ENCODE measurements at regions not wholly inside any gene's neighbourhood (a gene's known extent, or its start where the extent isn't known, plus 50 kb on each side); places are given as distances from the start of the nearest gene placed in this dataset.

DNA sequence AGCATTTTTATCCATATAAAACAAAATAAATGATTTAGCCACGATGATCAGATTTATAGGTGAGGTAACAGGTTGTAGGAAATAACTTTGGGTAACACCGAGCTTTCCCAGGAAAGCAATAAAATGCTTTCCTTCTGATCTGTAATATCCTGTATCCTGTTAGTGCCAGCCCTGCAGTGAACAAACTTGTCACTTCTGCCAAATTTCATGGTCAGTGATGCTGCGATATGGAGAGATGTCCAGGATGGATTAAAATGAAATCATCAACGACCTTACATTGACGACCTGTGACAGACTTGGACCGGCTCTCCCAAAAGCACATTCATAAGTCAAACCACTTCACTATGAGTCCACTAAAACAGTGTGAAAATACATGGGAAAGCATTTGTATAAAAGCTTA lies 608.0 kb upstream of the NRP1 start:
- no peak for DNase-seq
- H3K9me3 ChIP-seq (ENCODE audit: insufficient read depth, low read depth, low read length): no peaks in the 10 kb centered on the region
- H2BK12ac ChIP-seq (ENCODE audit: low read length): no peak overlapping the region
- no peak overlapping the region for H4K91ac ChIP-seq (ENCODE audit: low read depth, low read length)
- H3K79me2 ChIP-seq (ENCODE audit: control insufficient read depth, insufficient read depth, low read length, poor library complexity): no peaks in the 10 kb centered on the region
- H2BK5ac ChIP-seq (ENCODE audit: low read depth, low read length, poor library complexity): no peak overlapping the region
- H3K4ac ChIP-seq (ENCODE audit: low read depth, low read length): no peak overlapping the region
- no peaks in the 10 kb centered on the region for H3K36me3 ChIP-seq (ENCODE audit: control insufficient read depth in 1 of 2, insufficient read depth in 2 of 2, low read length in 2 of 2)
- no peak overlapping the region for H2AFZ ChIP-seq (ENCODE audit: insufficient read depth, low read length, poor library complexity)
- no peak overlapping the region for H4K8ac ChIP-seq (ENCODE audit: low read depth, low read length)
- no peaks in the 10 kb centered on the region for H3K27me3 ChIP-seq (ENCODE audit: insufficient read depth, low read length)
- no peak overlapping the region for H2AK5ac ChIP-seq (ENCODE audit: low read length)
- no peak overlapping the region for H4K12ac ChIP-seq (ENCODE audit: low read depth, low read length)
- H3K14ac ChIP-seq (ENCODE audit: low read length): no peak overlapping the region
- no peak overlapping the region for H3K4me3 ChIP-seq (ENCODE audit: low read depth, low read length)
- no peak overlapping the region for H3K18ac ChIP-seq (ENCODE audit: low read length)
- H3K4me2 ChIP-seq (ENCODE audit: low read length): no peak overlapping the region
- H3K23ac ChIP-seq (ENCODE audit: low read length): no peak overlapping the region
- H3K9ac ChIP-seq (ENCODE audit: low read length): no peak overlapping the region
- H2BK120ac ChIP-seq (ENCODE audit: insufficient read depth, low read length, poor library complexity): no peak overlapping the region
- no peak overlapping the region for H3K27ac ChIP-seq (ENCODE audit: low read depth, low read length)
- WGBS (ENCODE audit: extremely low coverage, insufficient coverage, insufficient read length): no CpG with 5 or more reads among the region's 6 CpGs
- peaks cover 0 to under 1% of the 10 kb centered on the region in 2 experiments for H3K4me1 ChIP-seq (ENCODE audit: control insufficient read depth in 1 of 2, insufficient read depth in 2 of 2, low read length in 2 of 2)
- no peaks in the 10 kb centered on the region for H3K79me1 ChIP-seq (ENCODE audit: low read length)

- no peak overlapping the region for H3K23ac ChIP-seq (ENCODE audit: low read length)
- no peaks in the 10 kb centered on the region for H3K9me3 ChIP-seq (ENCODE audit: insufficient read depth, low read depth, low read length)
- H3K4ac ChIP-seq (ENCODE audit: low read depth, low read length): no peak overlapping the region
- H3K79me2 ChIP-seq (ENCODE audit: control insufficient read depth, insufficient read depth, low read length, poor library complexity): no peaks in the 10 kb centered on the region
- H4K8ac ChIP-seq (ENCODE audit: low read depth, low read length): no peak overlapping the region
- H3K79me1 ChIP-seq (ENCODE audit: low read length): no peaks in the 10 kb centered on the region
- no peaks in the 10 kb centered on the region for H3K27me3 ChIP-seq (ENCODE audit: insufficient read depth, low read length)
- H2AK5ac ChIP-seq (ENCODE audit: low read length): no peak overlapping the region
- H2BK5ac ChIP-seq (ENCODE audit: low read depth, low read length, poor library complexity): no peak overlapping the region
- no peak overlapping the region for H3K9ac ChIP-seq (ENCODE audit: low read length)
- no peak overlapping the region for H3K18ac ChIP-seq (ENCODE audit: low read length)
- no peak overlapping the region for H2AFZ ChIP-seq (ENCODE audit: insufficient read depth, low read length, poor library complexity)
- no peak for DNase-seq
- H3K14ac ChIP-seq (ENCODE audit: low read length): no peak overlapping the region
- no peak overlapping the region for H4K91ac ChIP-seq (ENCODE audit: low read depth, low read length)
- no peaks in the 10 kb centered on the region for H3K36me3 ChIP-seq (ENCODE audit: control insufficient read depth in 1 of 2, insufficient read depth in 2 of 2, low read length in 2 of 2)
- no peak overlapping the region for H2BK120ac ChIP-seq (ENCODE audit: insufficient read depth, low read length, poor library complexity)
- H3K27ac ChIP-seq (ENCODE audit: low read depth, low read length): no peak overlapping the region
- H2BK12ac ChIP-seq (ENCODE audit: low read length): no peak overlapping the region
- H4K12ac ChIP-seq (ENCODE audit: low read depth, low read length): no peak overlapping the region
- H3K4me1 ChIP-seq (ENCODE audit: control insufficient read depth in 1 of 2, insufficient read depth in 2 of 2, low read length in 2 of 2): peaks cover 0 to 2% of the 10 kb centered on the region in 2 experiments
- WGBS (ENCODE audit: extremely low coverage, insufficient coverage, insufficient read length): no CpG with 5 or more reads among the region's 3 CpGs
- no peak overlapping the region for H3K4me3 ChIP-seq (ENCODE audit: low read depth, low read length)
- H3K4me2 ChIP-seq (ENCODE audit: low read length): no peak overlapping the region
These were observed 605.4 kb upstream of the NRP1 start for GRCh38 chr10:33939892-33940291.

DNA sequence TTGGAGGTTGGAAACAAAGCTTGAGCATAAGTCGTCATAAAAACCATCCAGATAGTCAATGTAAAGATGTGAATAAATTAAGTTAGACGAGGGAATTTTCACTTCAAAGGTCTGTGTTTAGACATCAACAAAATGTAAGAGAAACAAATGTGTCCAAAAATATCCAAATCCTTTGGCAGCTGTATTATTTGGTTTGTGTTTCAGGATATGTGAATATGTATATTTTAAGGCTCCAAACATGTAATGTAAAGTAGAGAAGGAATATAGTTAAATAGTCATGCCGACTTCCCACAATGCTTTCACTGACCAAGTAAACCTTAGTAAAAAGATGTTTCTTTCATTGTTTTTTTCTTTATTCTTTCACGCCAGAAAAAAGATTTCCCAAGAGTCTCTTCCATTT lies 604.9 kb upstream of the NRP1 start:
- no CpG with 5 or more reads among the region's 4 CpGs for WGBS (ENCODE audit: extremely low coverage, insufficient coverage, insufficient read length)

GRCh38 chr10:33938001-33938400 lies 603.5 kb upstream of the NRP1 start:
- Histone ChIP-seq H3K9me3 (ENCODE audit: insufficient read depth, low read depth, low read length) (no peaks in the 10 kb centered on the region), H3K79me2 (ENCODE audit: control insufficient read depth, insufficient read depth, low read length, poor library complexity) (no peaks in the 10 kb centered on the region), H2AFZ (ENCODE audit: insufficient read depth, low read length, poor library complexity) (no peak overlapping the region), H3K23ac (ENCODE audit: low read length) (no peak overlapping the region), H3K14ac (ENCODE audit: low read length) (no peak overlapping the region), H3K27ac (ENCODE audit: low read depth, low read length) (no peak overlapping the region), H3K4me1 (ENCODE audit: control insufficient read depth in 1 of 2, insufficient read depth in 2 of 2, low read length in 2 of 2) (peaks cover 0 to 2% of the 10 kb centered on the region in 2 experiments), H2BK5ac (ENCODE audit: low read depth, low read length, poor library complexity) (no peak overlapping the region), H3K36me3 (ENCODE audit: control insufficient read depth in 1 of 2, insufficient read depth in 2 of 2, low read length in 2 of 2) (no peaks in the 10 kb centered on the region), H3K4me2 (ENCODE audit: low read length) (no peak overlapping the region), H3K4ac (ENCODE audit: low read depth, low read length) (no peak overlapping the region), H4K8ac (ENCODE audit: low read depth, low read length) (no peak overlapping the region), H2BK120ac (ENCODE audit: insufficient read depth, low read length, poor library complexity) (no peak overlapping the region), H3K4me3 (ENCODE audit: low read depth, low read length) (no peak overlapping the region), H2BK12ac (ENCODE audit: low read length) (no peak overlapping the region), H4K12ac (ENCODE audit: low read depth, low read length) (no peak overlapping the region), H4K91ac (ENCODE audit: low read depth, low read length) (no peak overlapping the region), H3K9ac (ENCODE audit: low read length) (no peak overlapping the region), H3K27me3 (ENCODE audit: insufficient read depth, low read length) (no peaks in the 10 kb centered on the region), H2AK5ac (ENCODE audit: low read length) (no peak overlapping the region), H3K79me1 (ENCODE audit: low read length) (no peaks in the 10 kb centered on the region), H3K18ac (ENCODE audit: low read length) (no peak overlapping the region)
- WGBS (ENCODE audit: extremely low coverage, insufficient coverage, insufficient read length): no CpG with 5 or more reads among the region's 3 CpGs
- no peak for DNase-seq

More for the DNA sequence above, 604.9 kb upstream of the NRP1 start:
- Histone ChIP-seq H2AFZ (ENCODE audit: insufficient read depth, low read length, poor library complexity) (no peak overlapping the region), H3K4me2 (ENCODE audit: low read length) (no peak overlapping the region), H3K4ac (ENCODE audit: low read depth, low read length) (no peak overlapping the region), H3K9me3 (ENCODE audit: insufficient read depth, low read depth, low read length) (no peaks in the 10 kb centered on the region), H3K27me3 (ENCODE audit: insufficient read depth, low read length) (no peaks in the 10 kb centered on the region), H4K8ac (ENCODE audit: low read depth, low read length) (no peak overlapping the region), H3K4me3 (ENCODE audit: low read depth, low read length) (no peak overlapping the region), H3K79me2 (ENCODE audit: control insufficient read depth, insufficient read depth, low read length, poor library complexity) (no peaks in the 10 kb centered on the region), H3K18ac (ENCODE audit: low read length) (no peak overlapping the region), H3K79me1 (ENCODE audit: low read length) (no peaks in the 10 kb centered on the region), H3K4me1 (ENCODE audit: control insufficient read depth in 1 of 2, insufficient read depth in 2 of 2, low read length in 2 of 2) (peaks cover 0 to 2% of the 10 kb centered on the region in 2 experiments), H3K14ac (ENCODE audit: low read length) (no peak overlapping the region), H2BK12ac (ENCODE audit: low read length) (no peak overlapping the region), H2BK5ac (ENCODE audit: low read depth, low read length, poor library complexity) (no peak overlapping the region), H2AK5ac (ENCODE audit: low read length) (no peak overlapping the region), H3K9ac (ENCODE audit: low read length) (no peak overlapping the region), H4K12ac (ENCODE audit: low read depth, low read length) (no peak overlapping the region), H3K27ac (ENCODE audit: low read depth, low read length) (no peak overlapping the region), H4K91ac (ENCODE audit: low read depth, low read length) (no peak overlapping the region), H3K23ac (ENCODE audit: low read length) (no peak overlapping the region), H3K36me3 (ENCODE audit: control insufficient read depth in 1 of 2, insufficient read depth in 2 of 2, low read length in 2 of 2) (no peaks in the 10 kb centered on the region), H2BK120ac (ENCODE audit: insufficient read depth, low read length, poor library complexity) (no peak overlapping the region)
- DNase-seq: no peak

All from trophoblast cell (in vitro differentiated cells and primary cell).